Astrocyte of the hippocampus (primary cell): ENCODE measurements at regions not wholly inside any gene's neighbourhood (a gene's known extent, or its start where the extent isn't known, plus 50 kb on each side); places are given as distances from the start of the nearest gene placed in this dataset.
A peak's percentile ranks its signal among the peaks of the same experiment; 100 is the strongest.
"Not testable (repeated sequence)": the region's sequence is repeated elsewhere in the genome, so short reads cannot be mapped to it uniquely, and the experiment has no call there.

Source experiments
- DNase-seq: peaks from one replicate; pipeline ENCODE4 v3.0.0; 2011; ENCODE audit warnings: low read depth, low spot score

DNA sequence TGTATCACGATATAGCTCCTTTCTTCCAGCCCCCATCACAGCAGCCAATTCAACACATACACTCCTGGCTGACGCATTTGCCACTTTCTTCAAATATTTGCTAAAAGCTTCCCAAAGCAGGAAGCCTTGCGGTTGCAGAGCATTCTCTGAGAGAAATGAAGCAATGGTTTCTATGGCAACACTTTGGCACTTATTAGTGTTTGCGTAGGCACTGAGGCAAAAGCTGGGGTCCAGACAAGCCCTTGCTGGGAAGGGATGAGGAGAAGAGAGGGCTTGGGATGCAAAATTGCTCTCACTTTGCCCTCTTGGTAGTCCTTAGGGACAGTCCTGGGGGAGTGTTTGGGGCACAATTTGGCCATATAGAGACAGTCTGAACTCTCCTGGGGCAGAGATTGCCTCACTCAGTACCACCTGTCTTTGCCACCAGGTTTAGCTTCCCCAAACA, 55.0 kb upstream of the PAK3 start:
- peak; percentile 93 for DNase-seq

GRCh38 chrX:111040377-111041017, 55.5 kb upstream of the PAK3 start:
- DNase-seq, result peak; percentile 52

DNA sequence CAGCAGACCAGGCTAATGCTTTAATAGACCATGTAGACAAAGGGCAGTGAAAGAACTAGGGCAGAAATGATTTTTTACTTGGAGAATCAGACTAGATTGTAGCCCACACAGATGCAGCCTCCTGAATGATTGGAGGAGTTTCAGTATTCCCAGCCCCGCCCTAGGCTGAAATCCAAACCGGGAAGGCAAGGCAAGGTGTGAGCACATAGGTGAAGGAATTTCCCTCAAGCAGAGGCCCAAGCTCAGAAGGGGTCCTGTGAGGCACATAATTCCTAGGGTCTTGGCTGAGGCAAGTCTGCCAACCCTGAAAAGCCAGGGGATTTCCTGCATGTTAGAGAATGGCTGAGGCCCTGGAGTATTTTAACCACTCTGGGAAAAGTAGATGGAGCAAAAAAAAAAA, 56.4 kb upstream of the PAK3 start:
- DNase-seq, result peak; percentile 42

GRCh38 chrX:111035991-111036390, 60.0 kb upstream of the PAK3 start:
- no peak for DNase-seq

DNA sequence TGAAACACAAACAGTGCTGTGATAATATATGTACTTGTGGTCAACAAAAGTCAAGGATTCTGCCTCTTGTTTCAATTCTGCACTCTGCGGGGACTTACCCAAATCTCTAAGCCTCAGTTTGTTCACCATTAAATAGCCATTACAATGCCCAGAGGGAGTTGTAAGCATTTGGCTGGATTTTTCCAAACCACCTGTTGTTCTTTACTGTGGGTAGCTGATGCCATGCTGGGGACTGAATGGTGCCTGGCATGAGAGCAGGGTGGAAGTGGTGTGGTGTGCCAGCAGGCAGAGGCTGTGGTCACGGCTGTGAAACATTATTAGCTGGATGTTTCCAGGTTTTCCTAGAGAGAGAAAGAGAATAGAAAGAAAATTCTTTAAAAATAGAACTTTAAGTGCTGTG, 60.7 kb upstream of the PAK3 start:
- DNase-seq, result peak; percentile 32

DNA sequence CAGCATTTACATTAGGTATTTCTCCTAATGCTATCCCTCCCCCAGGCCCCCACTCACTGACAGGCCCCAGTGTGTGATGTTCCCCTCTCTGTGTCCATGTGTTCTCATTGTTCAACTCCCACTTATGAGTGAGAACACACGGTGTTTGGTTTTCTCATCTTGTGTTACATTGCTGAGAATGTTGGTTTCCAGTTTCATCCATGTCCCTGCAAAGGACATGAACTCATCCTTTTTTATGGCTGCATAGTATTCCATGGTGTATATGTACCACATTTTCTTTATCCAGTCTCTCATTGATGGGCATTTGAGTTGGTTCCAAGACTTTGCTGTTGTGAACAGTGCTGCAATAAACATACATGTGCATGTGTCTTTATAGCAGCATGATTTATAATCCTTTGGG, 73.0 kb upstream of the PAK3 start:
- not testable (repeated sequence) for DNase-seq

GRCh38 chrX:111020283-111020682, 75.7 kb upstream of the PAK3 start:
- DNase-seq, result no peak

GRCh38 chrX:111013778-111014455, 82.1 kb upstream of the PAK3 start:
- DNase-seq, result no peak

DNA sequence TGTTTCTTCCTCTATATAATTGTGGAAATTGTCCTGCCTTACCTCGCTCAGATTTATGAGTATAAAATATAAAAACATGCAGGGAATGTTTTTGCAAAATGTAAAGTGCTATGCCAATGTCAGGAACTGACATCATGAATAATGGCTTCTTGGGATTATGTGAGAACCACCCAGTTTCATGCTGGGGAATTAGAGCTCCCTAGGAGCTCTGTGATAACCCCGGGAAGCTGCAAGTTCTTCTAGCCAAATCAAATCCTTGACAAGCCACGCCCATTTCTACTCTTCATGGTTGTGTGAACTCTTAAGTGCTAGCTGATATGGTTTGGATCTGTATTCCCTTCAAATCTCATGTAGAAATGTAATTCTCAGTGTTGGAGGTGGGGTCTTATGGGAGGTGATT, 85.9 kb upstream of the PAK3 start:
- DNase-seq, result no peak

- no peak for DNase-seq
Measured at GRCh38 chrX:111009256-111009655, 86.7 kb upstream of the PAK3 start.

- DNase-seq, result no peak
Measured at GRCh38 chrX:111008126-111008525, 87.9 kb upstream of the PAK3 start.

- DNase-seq, result no peak
Measured at GRCh38 chrX:111007238-111007637, 88.8 kb upstream of the PAK3 start.

DNA sequence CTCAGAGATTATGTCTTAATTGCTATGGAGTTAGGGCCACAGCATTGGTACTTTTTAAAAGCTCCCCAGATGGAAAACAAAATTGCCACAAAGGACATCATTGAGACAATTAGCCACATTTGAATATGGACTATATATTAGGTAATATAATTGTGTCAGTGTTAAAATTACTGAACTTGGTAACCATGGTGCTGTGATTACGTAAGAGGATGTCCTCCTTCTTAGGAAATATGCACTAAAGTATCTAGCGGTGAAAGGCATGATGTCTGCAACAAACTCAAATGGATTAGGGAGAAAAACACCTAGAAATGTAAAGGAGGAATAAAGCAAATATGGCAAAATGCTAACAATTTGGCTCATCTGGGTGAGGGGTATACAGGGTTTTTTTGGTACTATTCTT, 89.9 kb upstream of the PAK3 start:
- DNase-seq, result no peak

GRCh38 chrX:111005166-111005565, 90.8 kb upstream of the PAK3 start:
- no peak for DNase-seq

DNA sequence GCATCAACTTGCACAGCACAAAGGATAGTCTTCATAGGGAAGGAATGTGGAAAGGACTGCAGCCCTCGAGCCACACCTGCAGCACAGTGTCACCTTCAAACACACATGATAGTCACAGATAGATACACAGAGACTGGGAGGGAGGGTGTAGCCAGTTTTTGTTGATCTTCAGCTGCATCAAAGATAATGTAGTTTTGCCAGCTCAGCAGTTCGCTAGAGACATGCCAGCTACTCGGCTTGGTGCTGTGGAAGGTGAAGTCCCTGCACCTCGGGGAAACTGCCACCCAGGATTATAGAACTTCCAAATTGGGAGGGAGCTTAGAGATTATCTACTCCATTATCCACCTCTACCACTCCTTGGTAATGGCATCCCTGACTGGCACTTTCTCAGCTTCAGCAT, 92.9 kb upstream of the PAK3 start:
- DNase-seq, result no peak

DNA sequence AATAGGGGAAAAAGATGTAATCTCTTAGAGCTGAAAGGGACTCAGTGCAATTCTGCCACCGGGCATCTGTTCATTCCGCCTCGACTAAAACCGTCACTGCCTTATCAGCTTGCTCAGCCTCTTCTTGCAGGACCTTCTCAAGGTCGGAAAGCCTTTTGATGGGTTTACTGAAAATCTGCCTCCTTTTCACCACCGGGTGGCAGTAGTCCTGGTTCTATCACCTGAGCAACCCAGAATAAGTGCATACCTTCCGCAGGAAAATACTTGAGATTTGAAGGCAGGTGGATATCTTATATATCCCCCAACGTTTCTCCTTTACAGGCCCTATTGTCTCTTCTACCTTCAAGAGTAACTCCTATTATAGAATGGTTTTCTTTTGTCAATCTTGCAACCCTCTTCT, 103.4 kb upstream of the PAK3 start:
- DNase-seq, result peak; percentile 47

GRCh38 chrX:110989869-110990268, 106.1 kb upstream of the PAK3 start:
- DNase-seq, result no peak

DNA sequence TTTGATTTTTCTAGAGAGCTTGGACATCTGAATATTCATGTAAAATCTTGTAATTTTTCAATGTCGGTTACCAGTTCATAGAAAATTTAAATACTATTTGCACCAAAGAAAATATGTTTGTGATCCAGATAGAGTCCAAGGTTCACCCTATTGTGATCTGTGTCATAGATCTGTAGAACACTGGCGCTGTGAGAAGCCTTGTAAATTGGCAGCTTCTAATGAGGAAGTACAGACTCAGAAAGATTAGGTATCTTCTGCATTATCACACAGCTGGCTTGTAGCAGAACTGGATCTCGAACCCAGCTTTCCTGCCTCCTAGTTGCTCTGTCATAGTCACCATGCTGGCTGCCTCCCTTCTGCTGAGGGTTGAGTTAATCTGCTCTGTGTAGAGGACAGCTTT, 106.5 kb upstream of the PAK3 start:
- DNase-seq, result no peak

- DNase-seq, result no peak
Measured at GRCh38 chrX:110987292-110987691, 108.7 kb upstream of the PAK3 start.

- DNase-seq, result no peak
Measured at GRCh38 chrX:110985470-110985869, 110.5 kb upstream of the PAK3 start.

DNA sequence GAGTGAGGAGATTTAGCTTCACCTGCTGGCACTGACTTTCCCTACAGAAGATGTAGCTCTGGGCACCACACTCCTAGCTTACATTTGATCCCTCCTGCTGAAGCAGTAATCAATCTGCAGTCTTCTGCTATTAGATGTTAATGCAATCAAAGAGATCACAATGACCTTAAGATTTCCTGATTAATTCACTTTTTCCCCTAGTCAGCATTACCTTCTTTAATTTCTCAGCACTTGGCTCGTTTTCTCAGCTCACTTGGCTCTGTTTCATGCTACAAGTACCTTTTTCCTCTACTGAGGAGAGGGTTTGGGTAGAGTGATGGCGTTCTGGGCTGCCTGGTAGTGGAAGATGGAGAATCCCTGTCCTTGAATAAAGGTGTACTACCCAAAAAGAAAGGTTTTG, 113.0 kb upstream of the PAK3 start:
- no peak for DNase-seq

- DNase-seq, result peak; percentile 33
Measured at GRCh38 chrX:110966839-110967238, 129.2 kb upstream of the PAK3 start.

DNA sequence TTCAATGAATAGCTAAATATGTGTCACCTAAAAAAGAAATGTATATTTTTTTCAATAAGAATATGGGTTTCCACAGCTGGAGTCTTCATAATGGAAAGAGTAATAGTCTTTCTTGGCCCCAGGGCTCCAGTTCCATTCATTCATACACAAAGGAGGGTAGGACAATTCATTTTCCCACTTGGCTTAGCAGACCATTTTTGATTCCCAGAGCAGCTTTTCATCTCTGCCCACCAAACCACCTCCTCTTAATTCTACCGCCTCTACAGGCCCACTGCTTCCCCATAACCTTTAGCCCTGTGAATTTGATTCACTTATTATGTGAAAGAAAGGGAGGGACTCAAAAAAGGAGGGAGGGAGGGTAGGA, 129.9 kb upstream of the PAK3 start:
- no peak for DNase-seq
